ENCODE measurements at regions not wholly inside any gene's neighbourhood (a gene's known extent, or its start where the extent isn't known, plus 50 kb on each side); places are given as distances from the start of the nearest gene placed in this dataset.
A peak's percentile ranks its signal among the peaks of the same experiment; 100 is the strongest.

DNA sequence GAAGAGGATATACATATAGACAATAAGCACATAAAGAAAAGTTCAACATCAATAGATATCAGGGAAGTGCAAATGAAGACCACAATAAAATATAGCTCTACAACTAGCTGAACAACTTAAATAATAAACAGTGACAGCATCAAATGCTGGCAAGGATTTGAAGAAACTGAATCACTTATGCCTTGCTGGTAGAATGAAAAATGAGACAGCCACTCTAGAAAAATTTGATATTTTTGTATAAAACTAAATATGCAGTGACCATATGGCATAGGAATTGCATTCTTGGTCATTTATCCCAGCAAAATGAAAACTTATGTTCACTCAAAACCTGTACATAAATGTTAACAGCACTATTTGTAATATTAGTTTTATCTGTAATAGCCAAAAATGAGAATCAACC lies 1102.0 kb downstream of the C4orf33 start:
- TF ChIP-seq, protein P1, sequence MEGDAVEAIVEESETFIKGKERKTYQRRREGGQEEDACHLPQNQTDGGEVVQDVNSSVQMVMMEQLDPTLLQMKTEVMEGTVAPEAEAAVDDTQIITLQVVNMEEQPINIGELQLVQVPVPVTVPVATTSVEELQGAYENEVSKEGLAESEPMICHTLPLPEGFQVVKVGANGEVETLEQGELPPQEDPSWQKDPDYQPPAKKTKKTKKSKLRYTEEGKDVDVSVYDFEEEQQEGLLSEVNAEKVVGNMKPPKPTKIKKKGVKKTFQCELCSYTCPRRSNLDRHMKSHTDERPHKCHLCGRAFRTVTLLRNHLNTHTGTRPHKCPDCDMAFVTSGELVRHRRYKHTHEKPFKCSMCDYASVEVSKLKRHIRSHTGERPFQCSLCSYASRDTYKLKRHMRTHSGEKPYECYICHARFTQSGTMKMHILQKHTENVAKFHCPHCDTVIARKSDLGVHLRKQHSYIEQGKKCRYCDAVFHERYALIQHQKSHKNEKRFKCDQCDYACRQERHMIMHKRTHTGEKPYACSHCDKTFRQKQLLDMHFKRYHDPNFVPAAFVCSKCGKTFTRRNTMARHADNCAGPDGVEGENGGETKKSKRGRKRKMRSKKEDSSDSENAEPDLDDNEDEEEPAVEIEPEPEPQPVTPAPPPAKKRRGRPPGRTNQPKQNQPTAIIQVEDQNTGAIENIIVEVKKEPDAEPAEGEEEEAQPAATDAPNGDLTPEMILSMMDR (IDR thresholded peaks at IDR 0.05; ENCODE audit: borderline replicate concordance, extremely low read depth, low read length, poor library complexity, severe bottlenecking) = no peak
- no peak for TF ChIP-seq EZH2 (IDR thresholded peaks at IDR 0.05; ENCODE audit: borderline replicate concordance, low read depth, low read length, severe bottlenecking)
- Histone ChIP-seq H3K27me3 (ENCODE audit: insufficient read depth, low read length, poor library complexity) (no peaks in the 10 kb centered on the region), H3K27ac (ENCODE audit: low read length) (no peak overlapping the region), H3K79me2 (ENCODE audit: insufficient read depth, low read length) (no peaks in the 10 kb centered on the region), H2AFZ (ENCODE audit: low read depth, low read length) (no peak overlapping the region), H4K20me1 (ENCODE audit: insufficient read depth, low read length) (no peaks in the 10 kb centered on the region), H3K4me3 (ENCODE audit: low read depth in 1 of 2, low read length in 2 of 2) (no peak overlapping the region), H3K9me3 (ENCODE audit: insufficient read depth, low read length, severe bottlenecking) (peaks cover 21% of the 10 kb centered on the region), H3K4me1 (ENCODE audit: insufficient read depth, low read length) (no peaks in the 10 kb centered on the region), H3K4me2 (ENCODE audit: insufficient read depth, low read length) (no peak overlapping the region), H3K36me3 (ENCODE audit: insufficient read depth, low read length) (peaks cover 4% of the 10 kb centered on the region; the same call in 1 of the 2 replicates), H3K9ac (ENCODE audit: low read depth, low read length) (no peak overlapping the region)
- ATAC-seq (ENCODE audit: insufficient read depth, low read depth) = no peak
- no peak for DNase-seq

DNA sequence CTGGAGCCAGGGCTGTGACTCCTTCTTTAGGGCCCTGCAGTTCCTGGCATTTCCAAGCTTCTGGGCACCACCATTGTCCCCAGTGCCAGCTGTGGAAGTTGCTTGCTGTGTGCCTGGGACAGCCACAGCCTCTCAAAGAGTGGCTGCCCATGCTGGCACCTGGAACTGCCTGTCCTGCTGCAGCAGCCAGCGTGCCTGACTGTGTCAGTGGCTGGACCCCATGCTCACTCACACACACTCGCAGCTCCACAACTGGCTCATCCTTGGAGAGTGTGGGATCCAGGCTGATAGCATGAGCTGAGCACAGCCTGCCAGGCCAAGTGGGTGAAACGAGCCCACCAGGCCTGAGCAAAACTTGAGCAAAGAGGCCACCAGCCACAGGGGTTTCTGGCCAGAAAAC lies 1107.6 kb downstream of the C4orf33 start:
- H3K4me3 ChIP-seq (ENCODE audit: low read depth in 1 of 2, low read length in 2 of 2) = no peak overlapping the region
- H3K9me3 ChIP-seq (ENCODE audit: insufficient read depth, low read length, severe bottlenecking) = peaks cover 30% of the 10 kb centered on the region
- ATAC-seq (ENCODE audit: insufficient read depth, low read depth) (no peak), DNase-seq (no peak)
- no peaks in the 10 kb centered on the region for H3K79me2 ChIP-seq (ENCODE audit: insufficient read depth, low read length)
- H3K4me1 ChIP-seq (ENCODE audit: insufficient read depth, low read length) = no peaks in the 10 kb centered on the region
- H2AFZ ChIP-seq (ENCODE audit: low read depth, low read length) = 0 out of 2 replicates have a peak overlapping the region, but pooled peaks have one; percentile 39
- H3K27me3 ChIP-seq (ENCODE audit: insufficient read depth, low read length, poor library complexity) = no peaks in the 10 kb centered on the region
- H3K27ac ChIP-seq (ENCODE audit: low read length) = no peak overlapping the region
- H4K20me1 ChIP-seq (ENCODE audit: insufficient read depth, low read length) = no peaks in the 10 kb centered on the region
- H3K9ac ChIP-seq (ENCODE audit: low read depth, low read length) = no peak overlapping the region
- peaks cover 4% of the 10 kb centered on the region; the same call in 1 of the 2 replicates for H3K36me3 ChIP-seq (ENCODE audit: insufficient read depth, low read length)
- H3K4me2 ChIP-seq (ENCODE audit: insufficient read depth, low read length) = no peak overlapping the region
- TF ChIP-seq, protein P1 (IDR thresholded peaks at IDR 0.05; ENCODE audit: borderline replicate concordance, extremely low read depth, low read length, poor library complexity, severe bottlenecking) = no peak
- TF ChIP-seq EZH2 (IDR thresholded peaks at IDR 0.05; ENCODE audit: borderline replicate concordance, low read depth, low read length, severe bottlenecking) = no peak

DNA sequence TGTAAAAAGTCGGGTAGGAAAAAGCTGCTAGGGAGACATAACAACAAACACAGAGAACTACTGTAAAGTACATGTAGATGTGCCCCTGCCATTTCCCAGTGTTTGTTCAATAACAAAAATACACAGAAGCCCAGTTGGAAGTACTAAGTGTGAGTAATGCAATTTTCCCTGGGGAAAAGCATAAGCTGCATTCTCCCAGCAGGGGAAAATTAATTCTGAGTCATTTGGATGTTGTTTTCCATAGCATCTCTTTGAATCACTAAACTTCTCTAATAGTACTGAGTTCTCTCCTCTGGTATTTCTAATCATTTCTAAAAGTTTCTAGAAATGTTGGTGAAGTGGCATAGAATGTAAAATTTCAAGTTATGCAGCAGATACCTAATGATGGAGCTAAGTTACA lies 1114.9 kb downstream of the C4orf33 start:
- Histone ChIP-seq H3K79me2 (ENCODE audit: insufficient read depth, low read length) (no peaks in the 10 kb centered on the region), H3K4me2 (ENCODE audit: insufficient read depth, low read length) (no peak overlapping the region), H3K27ac (ENCODE audit: low read length) (no peak overlapping the region), H2AFZ (ENCODE audit: low read depth, low read length) (no peak overlapping the region), H3K4me1 (ENCODE audit: insufficient read depth, low read length) (peaks cover 27% of the 10 kb centered on the region), H3K9me3 (ENCODE audit: insufficient read depth, low read length, severe bottlenecking) (no peaks in the 10 kb centered on the region), H3K36me3 (ENCODE audit: insufficient read depth, low read length) (no peaks in the 10 kb centered on the region), H3K9ac (ENCODE audit: low read depth, low read length) (no peak overlapping the region), H3K4me3 (ENCODE audit: low read depth in 1 of 2, low read length in 2 of 2) (no peak overlapping the region), H3K27me3 (ENCODE audit: insufficient read depth, low read length, poor library complexity) (no peaks in the 10 kb centered on the region), H4K20me1 (ENCODE audit: insufficient read depth, low read length) (no peaks in the 10 kb centered on the region)
- TF ChIP-seq, protein P1 (IDR thresholded peaks at IDR 0.05; ENCODE audit: borderline replicate concordance, extremely low read depth, low read length, poor library complexity, severe bottlenecking) = no peak
- TF ChIP-seq EZH2 (IDR thresholded peaks at IDR 0.05; ENCODE audit: borderline replicate concordance, low read depth, low read length, severe bottlenecking) = no peak
- DNase-seq (no peak), ATAC-seq (ENCODE audit: insufficient read depth, low read depth) (no peak)

DNA sequence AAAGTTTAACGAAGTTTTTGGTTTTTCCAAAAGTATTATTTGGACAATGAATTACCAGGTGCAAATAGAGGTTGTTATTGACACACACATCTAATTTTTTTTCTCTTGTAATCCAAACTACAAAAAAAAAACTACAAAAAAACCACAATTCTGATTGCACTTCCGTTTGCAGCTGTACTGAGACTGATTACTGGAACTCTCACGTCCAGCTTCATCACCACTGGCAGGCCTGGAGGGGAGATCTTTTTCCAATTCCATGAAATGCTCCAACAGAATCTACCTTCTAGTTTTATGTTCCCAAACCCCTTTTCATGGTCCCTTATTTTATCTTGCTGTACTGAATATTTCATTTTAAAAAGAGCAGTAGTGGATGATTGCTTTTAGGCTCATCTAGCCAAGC lies 1118.3 kb downstream of the C4orf33 start:
- ATAC-seq (ENCODE audit: insufficient read depth, low read depth) (peak; percentile 88), DNase-seq (peak; percentile 54)
- Histone ChIP-seq H3K36me3 (ENCODE audit: insufficient read depth, low read length) (no peaks in the 10 kb centered on the region), H4K20me1 (ENCODE audit: insufficient read depth, low read length) (no peaks in the 10 kb centered on the region), H3K4me3 (ENCODE audit: low read depth in 1 of 2, low read length in 2 of 2) (no peak overlapping the region), H3K4me1 (ENCODE audit: insufficient read depth, low read length) (peaks cover 27% of the 10 kb centered on the region), H3K9ac (ENCODE audit: low read depth, low read length) (peak overlapping the region; percentile 19; the same call in 1 of the 2 replicates), H3K27ac (ENCODE audit: low read length) (peak overlapping the region; percentile 79), H3K9me3 (ENCODE audit: insufficient read depth, low read length, severe bottlenecking) (no peaks in the 10 kb centered on the region), H3K79me2 (ENCODE audit: insufficient read depth, low read length) (no peaks in the 10 kb centered on the region), H2AFZ (ENCODE audit: low read depth, low read length) (no peak overlapping the region; the same call in 1 of the 2 replicates), H3K27me3 (ENCODE audit: insufficient read depth, low read length, poor library complexity) (no peaks in the 10 kb centered on the region), H3K4me2 (ENCODE audit: insufficient read depth, low read length) (peak overlapping the region; percentile 50)
- TF ChIP-seq EZH2 (IDR thresholded peaks at IDR 0.05; ENCODE audit: borderline replicate concordance, low read depth, low read length, severe bottlenecking) = no peak
- TF ChIP-seq, protein P1 (IDR thresholded peaks at IDR 0.05; ENCODE audit: borderline replicate concordance, extremely low read depth, low read length, poor library complexity, severe bottlenecking) = no peak

All from DND-41 (cell line).